ENCODE measurements at regions not wholly inside any gene's neighbourhood (a gene's known extent, or its start where the extent isn't known, plus 50 kb on each side); places are given as distances from the start of the nearest gene placed in this dataset.

DNA sequence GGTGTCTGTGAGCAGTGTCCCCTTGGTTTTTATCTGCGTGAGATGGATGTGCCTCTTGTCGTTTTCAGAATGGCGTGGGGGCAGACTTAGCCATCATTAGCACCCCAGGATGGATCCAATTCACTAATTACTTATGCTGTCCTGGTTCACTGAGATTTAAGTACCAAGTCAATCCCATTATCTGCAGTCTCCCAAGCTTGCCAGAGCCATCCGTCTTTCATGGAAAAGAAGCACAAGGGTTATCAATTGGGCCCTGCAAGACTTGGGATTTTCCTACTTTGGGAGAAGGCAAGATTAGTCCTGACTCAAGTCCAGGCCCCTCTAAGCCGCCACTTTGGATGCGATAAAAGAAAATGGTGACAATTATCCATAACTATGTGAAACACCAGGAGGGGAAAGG, 404.0 kb downstream of the TMEM182 start:
- Histone ChIP-seq H3K4me3 (ENCODE audit: low read depth in 1 of 3, low read length in 3 of 3) (no peak overlapping the region), H3K9me3 (ENCODE audit: control insufficient read depth in 4 of 4, low read length in 3 of 4) (no peaks in the 10 kb centered on the region), H3K4me1 (ENCODE audit: control insufficient read depth in 4 of 4, insufficient read depth in 4 of 4, low read length in 3 of 4) (no peaks in the 10 kb centered on the region), H3K27ac (ENCODE audit: low read depth in 1 of 2, low read length in 2 of 2) (no peak overlapping the region), H3K27me3 (ENCODE audit: control insufficient read depth in 4 of 4, insufficient read depth in 4 of 4, low read length in 3 of 4) (peaks cover 0 to 1% (median 0%) of the 10 kb centered on the region in 4 donors), H3K9ac (ENCODE audit: low read depth in 1 of 2, low read length in 2 of 2) (no peak overlapping the region), H3K36me3 (ENCODE audit: control insufficient read depth in 4 of 4, insufficient read depth in 3 of 4, low read depth in 1 of 4, low read length in 3 of 4) (no peaks in the 10 kb centered on the region)
- 73% methylated on average over 6 of the region's 6 CpGs for whole genome bisulfite sequencing
- no peak for TF ChIP-seq HNF4A (conservative IDR thresholded peaks at IDR 0.05)
- TF ChIP-seq YY1 (IDR thresholded peaks at IDR 0.05): no peak
- TF ChIP-seq RXRA (IDR thresholded peaks at IDR 0.05): no peak
- no peak for TF ChIP-seq RAD21 (IDR thresholded peaks at IDR 0.05)
- TF ChIP-seq JUND (IDR thresholded peaks at IDR 0.05): no peak
- no peak for TF ChIP-seq GABPA (IDR thresholded peaks at IDR 0.05 in 1 of 2, conservative IDR thresholded peaks at IDR 0.05 in 1 of 2)
- no peak for TF ChIP-seq HNF4G (IDR thresholded peaks at IDR 0.05)
- TF ChIP-seq, protein P1, sequence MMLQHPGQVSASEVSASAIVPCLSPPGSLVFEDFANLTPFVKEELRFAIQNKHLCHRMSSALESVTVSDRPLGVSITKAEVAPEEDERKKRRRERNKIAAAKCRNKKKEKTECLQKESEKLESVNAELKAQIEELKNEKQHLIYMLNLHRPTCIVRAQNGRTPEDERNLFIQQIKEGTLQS (IDR thresholded peaks at IDR 0.05): no peak
- TF ChIP-seq, protein P2, sequence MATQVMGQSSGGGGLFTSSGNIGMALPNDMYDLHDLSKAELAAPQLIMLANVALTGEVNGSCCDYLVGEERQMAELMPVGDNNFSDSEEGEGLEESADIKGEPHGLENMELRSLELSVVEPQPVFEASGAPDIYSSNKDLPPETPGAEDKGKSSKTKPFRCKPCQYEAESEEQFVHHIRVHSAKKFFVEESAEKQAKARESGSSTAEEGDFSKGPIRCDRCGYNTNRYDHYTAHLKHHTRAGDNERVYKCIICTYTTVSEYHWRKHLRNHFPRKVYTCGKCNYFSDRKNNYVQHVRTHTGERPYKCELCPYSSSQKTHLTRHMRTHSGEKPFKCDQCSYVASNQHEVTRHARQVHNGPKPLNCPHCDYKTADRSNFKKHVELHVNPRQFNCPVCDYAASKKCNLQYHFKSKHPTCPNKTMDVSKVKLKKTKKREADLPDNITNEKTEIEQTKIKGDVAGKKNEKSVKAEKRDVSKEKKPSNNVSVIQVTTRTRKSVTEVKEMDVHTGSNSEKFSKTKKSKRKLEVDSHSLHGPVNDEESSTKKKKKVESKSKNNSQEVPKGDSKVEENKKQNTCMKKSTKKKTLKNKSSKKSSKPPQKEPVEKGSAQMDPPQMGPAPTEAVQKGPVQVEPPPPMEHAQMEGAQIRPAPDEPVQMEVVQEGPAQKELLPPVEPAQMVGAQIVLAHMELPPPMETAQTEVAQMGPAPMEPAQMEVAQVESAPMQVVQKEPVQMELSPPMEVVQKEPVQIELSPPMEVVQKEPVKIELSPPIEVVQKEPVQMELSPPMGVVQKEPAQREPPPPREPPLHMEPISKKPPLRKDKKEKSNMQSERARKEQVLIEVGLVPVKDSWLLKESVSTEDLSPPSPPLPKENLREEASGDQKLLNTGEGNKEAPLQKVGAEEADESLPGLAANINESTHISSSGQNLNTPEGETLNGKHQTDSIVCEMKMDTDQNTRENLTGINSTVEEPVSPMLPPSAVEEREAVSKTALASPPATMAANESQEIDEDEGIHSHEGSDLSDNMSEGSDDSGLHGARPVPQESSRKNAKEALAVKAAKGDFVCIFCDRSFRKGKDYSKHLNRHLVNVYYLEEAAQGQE (IDR thresholded peaks at IDR 0.05): no peak
- TF ChIP-seq, protein P3, sequence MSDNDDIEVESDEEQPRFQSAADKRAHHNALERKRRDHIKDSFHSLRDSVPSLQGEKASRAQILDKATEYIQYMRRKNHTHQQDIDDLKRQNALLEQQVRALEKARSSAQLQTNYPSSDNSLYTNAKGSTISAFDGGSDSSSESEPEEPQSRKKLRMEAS (IDR thresholded peaks at IDR 0.05): no peak
- no peak for TF ChIP-seq FOXA2 (IDR thresholded peaks at IDR 0.05)
- no peak for DNase-seq (ENCODE audit: low spot score)

DNA sequence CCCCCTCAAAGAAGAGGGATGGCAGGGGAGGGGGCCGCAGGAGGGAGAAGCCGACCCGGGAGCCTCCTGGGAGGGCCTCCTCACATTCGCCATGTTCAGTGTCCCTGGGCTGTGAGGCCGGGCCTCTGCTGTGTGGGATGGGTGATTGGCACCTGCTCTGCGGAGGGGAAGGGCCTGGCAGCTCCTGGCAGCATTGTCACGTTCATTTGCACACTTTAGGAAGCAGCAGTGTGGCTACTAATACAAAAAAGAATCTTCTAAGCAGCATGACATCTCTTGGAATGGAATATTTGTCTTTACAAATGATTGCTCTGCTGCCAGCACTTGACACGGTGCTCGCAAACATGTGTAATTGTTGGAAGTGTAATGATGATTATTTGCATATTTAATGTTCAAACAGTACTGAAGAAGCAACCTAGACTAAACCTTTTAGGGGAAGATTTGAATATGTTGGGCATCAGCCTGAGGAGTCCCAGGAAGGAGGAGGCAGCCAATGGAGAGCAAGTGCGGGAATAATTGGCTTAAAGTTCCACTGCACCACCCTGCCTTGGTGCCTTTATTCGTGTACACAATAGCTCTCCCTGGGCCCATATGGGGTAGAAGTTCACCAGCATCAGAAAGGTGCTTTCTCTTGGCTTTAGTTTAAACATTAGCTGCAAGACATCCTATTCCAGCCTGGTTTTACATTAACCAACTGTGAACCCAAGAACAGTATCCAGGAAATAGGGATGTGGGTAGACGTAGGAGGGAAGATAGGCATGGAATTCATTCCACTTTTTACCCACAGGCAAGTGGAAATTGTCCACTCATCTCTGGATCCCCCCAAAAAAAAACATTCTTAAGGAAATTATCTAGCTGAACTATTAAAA, 404.9 kb downstream of the TMEM182 start:
- no peaks in the 10 kb centered on the region for H3K27me3 ChIP-seq (ENCODE audit: control insufficient read depth in 4 of 4, insufficient read depth in 4 of 4, low read length in 3 of 4)
- no peak overlapping the region for H3K9ac ChIP-seq (ENCODE audit: low read depth in 1 of 2, low read length in 2 of 2)
- H3K4me1 ChIP-seq (ENCODE audit: control insufficient read depth in 4 of 4, insufficient read depth in 4 of 4, low read length in 3 of 4): no peaks in the 10 kb centered on the region
- no peak overlapping the region for H3K27ac ChIP-seq (ENCODE audit: low read depth in 1 of 2, low read length in 2 of 2)
- TF ChIP-seq FOXA2 (IDR thresholded peaks at IDR 0.05) (no peak), HNF4G (IDR thresholded peaks at IDR 0.05) (no peak), HNF4A (conservative IDR thresholded peaks at IDR 0.05) (no peak), EGR1 (IDR thresholded peaks at IDR 0.05; ENCODE audit: low read depth in 2 of 2) (no peak), SP1 (IDR thresholded peaks at IDR 0.05) (no peak), JUND (IDR thresholded peaks at IDR 0.05) (no peak), RXRA (IDR thresholded peaks at IDR 0.05) (no peak), RAD21 (IDR thresholded peaks at IDR 0.05) (no peak), GABPA (IDR thresholded peaks at IDR 0.05 in 1 of 2, conservative IDR thresholded peaks at IDR 0.05 in 1 of 2) (no peak), NR2F2 (IDR thresholded peaks at IDR 0.05) (no peak), FOXA1 (IDR thresholded peaks at IDR 0.05) (no peak)
- TF ChIP-seq, protein P4, sequence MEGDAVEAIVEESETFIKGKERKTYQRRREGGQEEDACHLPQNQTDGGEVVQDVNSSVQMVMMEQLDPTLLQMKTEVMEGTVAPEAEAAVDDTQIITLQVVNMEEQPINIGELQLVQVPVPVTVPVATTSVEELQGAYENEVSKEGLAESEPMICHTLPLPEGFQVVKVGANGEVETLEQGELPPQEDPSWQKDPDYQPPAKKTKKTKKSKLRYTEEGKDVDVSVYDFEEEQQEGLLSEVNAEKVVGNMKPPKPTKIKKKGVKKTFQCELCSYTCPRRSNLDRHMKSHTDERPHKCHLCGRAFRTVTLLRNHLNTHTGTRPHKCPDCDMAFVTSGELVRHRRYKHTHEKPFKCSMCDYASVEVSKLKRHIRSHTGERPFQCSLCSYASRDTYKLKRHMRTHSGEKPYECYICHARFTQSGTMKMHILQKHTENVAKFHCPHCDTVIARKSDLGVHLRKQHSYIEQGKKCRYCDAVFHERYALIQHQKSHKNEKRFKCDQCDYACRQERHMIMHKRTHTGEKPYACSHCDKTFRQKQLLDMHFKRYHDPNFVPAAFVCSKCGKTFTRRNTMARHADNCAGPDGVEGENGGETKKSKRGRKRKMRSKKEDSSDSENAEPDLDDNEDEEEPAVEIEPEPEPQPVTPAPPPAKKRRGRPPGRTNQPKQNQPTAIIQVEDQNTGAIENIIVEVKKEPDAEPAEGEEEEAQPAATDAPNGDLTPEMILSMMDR (IDR thresholded peaks at IDR 0.05; ENCODE audit: low read depth, low read length, missing input control): no peak
- TF ChIP-seq, protein P3 (IDR thresholded peaks at IDR 0.05): no peak
- TF ChIP-seq, protein P2 (IDR thresholded peaks at IDR 0.05): no peak
- TF ChIP-seq, protein P1 (IDR thresholded peaks at IDR 0.05): no peak
- no peaks in the 10 kb centered on the region for H3K9me3 ChIP-seq (ENCODE audit: control insufficient read depth in 4 of 4, low read length in 3 of 4)
- WGBS: 64% methylated on average over 12 of the region's 12 CpGs
- no peak overlapping the region for H3K4me3 ChIP-seq (ENCODE audit: low read depth in 1 of 3, low read length in 3 of 3)
- DNase-seq (ENCODE audit: low spot score): no peak
- H3K36me3 ChIP-seq (ENCODE audit: control insufficient read depth in 4 of 4, insufficient read depth in 3 of 4, low read depth in 1 of 4, low read length in 3 of 4): no peaks in the 10 kb centered on the region
